SK-N-SH treated with all-trans-retinoic acid at 6 μM for 48 hours (cell line): ENCODE measurements at regions not wholly inside any gene's neighbourhood (a gene's known extent, or its start where the extent isn't known, plus 50 kb on each side); places are given as distances from the start of the nearest gene placed in this dataset.

Source experiments
- ARNTL ChIP-seq: fragments of 450-650 bp; formaldehyde crosslinking; IDR thresholded peaks from 2 replicates; pipeline ENCODE4 v1.5.0; 2020; ENCODE audit warnings: low read depth, mild to moderate bottlenecking, moderate library complexity, borderline replicate concordance
- GLIS3 ChIP-seq: fragments of 250-450 bp; sonication (Bioruptor Pico); IDR thresholded peaks from 2 replicates; pipeline ENCODE4 v1.5.0; 2020; ENCODE audit warnings: mild to moderate bottlenecking, moderate library complexity
- PATZ1 ChIP-seq: fragments of 250-450 bp; sonication (Bioruptor Pico); IDR thresholded peaks from 2 replicates; pipeline ENCODE4 v1.8.0; 2020; ENCODE audit warnings: mild to moderate bottlenecking, moderate library complexity, borderline replicate concordance
- SNAI2 ChIP-seq: fragments of 250-450 bp; sonication (Bioruptor Pico); IDR thresholded peaks from 2 replicates; pipeline ENCODE4 v1.5.0; 2020; ENCODE audit warnings: mild to moderate bottlenecking, moderate library complexity
- TCF4 ChIP-seq: fragments of 250-450 bp; sonication (Bioruptor Pico); IDR thresholded peaks from 2 replicates; pipeline ENCODE4 v1.8.0; 2021; ENCODE audit warnings: mild to moderate bottlenecking, moderate library complexity, borderline replicate concordance
- TOX ChIP-seq: fragments of 250-450 bp; sonication (Bioruptor Pico); IDR thresholded peaks from 2 replicates; pipeline ENCODE4 v1.8.0; 2021; ENCODE audit warnings: mild to moderate bottlenecking, moderate library complexity, borderline replicate concordance
- ZNF70 ChIP-seq: fragments of 450-650 bp; formaldehyde crosslinking; IDR thresholded peaks from 2 replicates; pipeline ENCODE4 v1.5.0; 2020; ENCODE audit warnings: mild to moderate bottlenecking, moderate library complexity
- ZNF8 ChIP-seq: fragments of 450-650 bp; formaldehyde crosslinking; IDR thresholded peaks from 2 replicates; pipeline ENCODE4 v1.5.0; 2020; ENCODE audit warnings: mild to moderate bottlenecking, moderate library complexity

- no peak for TF ChIP-seq ZNF8 (CRISPR knock-in tag)
- TF ChIP-seq ARNTL, result no peak
- no peak for TF ChIP-seq SNAI2 (CRISPR knock-in tag)
- no peak for TF ChIP-seq TCF4
- no peak for TF ChIP-seq PATZ1 (CRISPR knock-in tag)
- no peak for TF ChIP-seq ZNF70 (CRISPR knock-in tag)
- TF ChIP-seq GLIS3 (CRISPR knock-in tag), result no peak
- TF ChIP-seq TOX (CRISPR knock-in tag), result no peak
Measured at GRCh38 chr14:88079624-88080023, 74.7 kb downstream of the GPR65 start.
